Muscle layer of colon (tissue), 2 donors: ENCODE measurements at regions not wholly inside any gene's neighbourhood (a gene's known extent, or its start where the extent isn't known, plus 50 kb on each side); places are given as distances from the start of the nearest gene placed in this dataset.

Experiments used
- H3K27ac ChIP-seq: one replicate; pipeline ENCODE4 v1.7.0; 2013; ENCODE audit warnings: low read depth, mild to moderate bottlenecking, low read length, moderate library complexity
- H3K27me3 ChIP-seq, 2 donors: one replicate each; pipeline ENCODE4 v1.7.0; 2013; ENCODE audit warnings: low read length in 2 of 2, mild to moderate bottlenecking in 2 of 2; ENCODE audit not compliant: insufficient read depth in 2 of 2, control insufficient read depth in 1 of 2
- H3K36me3 ChIP-seq: one replicate; pipeline ENCODE4 v1.7.0; 2013; ENCODE audit warnings: mild to moderate bottlenecking, low read length; ENCODE audit not compliant: insufficient read depth
- H3K4me1 ChIP-seq: one replicate; pipeline ENCODE4 v1.7.0; 2013; ENCODE audit warnings: mild to moderate bottlenecking, low read length; ENCODE audit not compliant: insufficient read depth
- H3K4me3 ChIP-seq, 2 donors: one replicate each; pipeline ENCODE4 v1.7.0; 2013; ENCODE audit warnings: low read length in 2 of 2, low read depth in 1 of 2, mild to moderate bottlenecking in 1 of 2, moderate library complexity in 1 of 2
- H3K9ac ChIP-seq: one replicate; pipeline ENCODE4 v1.7.0; 2013; ENCODE audit warnings: low read length
- H3K9me3 ChIP-seq: one replicate; pipeline ENCODE4 v1.7.0; 2013; ENCODE audit warnings: mild to moderate bottlenecking, low read length
- donor health status: abdominal sarcoma.
- donor health status: Adenocarcinoma of cecum.

- Histone ChIP-seq H3K27ac (no peak overlapping the region), H3K4me1 (no peaks in the 10 kb centered on the region), H3K9me3 (no peaks in the 10 kb centered on the region), H3K4me3 (no peak overlapping the region), H3K9ac (no peak overlapping the region), H3K27me3 (no peaks in the 10 kb centered on the region), H3K36me3 (no peaks in the 10 kb centered on the region)
Measured at GRCh38 chr2:41378420-41378819, 669.4 kb upstream of the PKDCC start.

GRCh38 chr2:41379496-41380221, 668.2 kb upstream of the PKDCC start:
- no peaks in the 10 kb centered on the region for H3K27me3 ChIP-seq
- no peaks in the 10 kb centered on the region for H3K9me3 ChIP-seq
- H3K27ac ChIP-seq = no peak overlapping the region
- H3K4me1 ChIP-seq = no peaks in the 10 kb centered on the region
- no peak overlapping the region for H3K9ac ChIP-seq
- no peak overlapping the region for H3K4me3 ChIP-seq
- no peaks in the 10 kb centered on the region for H3K36me3 ChIP-seq

DNA sequence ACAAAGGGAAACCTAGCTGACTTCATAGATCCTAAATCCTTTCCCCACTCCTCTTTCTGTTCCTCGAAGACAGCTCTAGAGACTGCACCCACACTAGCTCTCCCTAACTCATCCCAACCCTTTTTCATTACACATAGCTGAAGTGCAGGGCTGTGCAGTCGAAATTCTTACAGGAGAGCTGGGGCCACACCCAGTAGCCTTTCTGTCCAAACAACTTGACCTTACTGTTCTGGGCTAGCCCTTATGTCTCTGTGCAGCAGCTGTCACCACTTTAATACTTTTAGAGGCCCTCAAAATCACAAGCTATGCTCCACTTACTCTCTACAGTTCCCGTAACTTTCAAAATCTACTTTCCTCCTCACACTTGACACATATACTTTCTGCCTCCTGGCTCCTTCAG, 666.1 kb upstream of the PKDCC start:
- Histone ChIP-seq H3K4me3 (no peak overlapping the region), H3K27me3 (no peaks in the 10 kb centered on the region), H3K36me3 (no peaks in the 10 kb centered on the region), H3K9me3 (no peaks in the 10 kb centered on the region), H3K4me1 (no peaks in the 10 kb centered on the region), H3K9ac (no peak overlapping the region), H3K27ac (no peak overlapping the region)

DNA sequence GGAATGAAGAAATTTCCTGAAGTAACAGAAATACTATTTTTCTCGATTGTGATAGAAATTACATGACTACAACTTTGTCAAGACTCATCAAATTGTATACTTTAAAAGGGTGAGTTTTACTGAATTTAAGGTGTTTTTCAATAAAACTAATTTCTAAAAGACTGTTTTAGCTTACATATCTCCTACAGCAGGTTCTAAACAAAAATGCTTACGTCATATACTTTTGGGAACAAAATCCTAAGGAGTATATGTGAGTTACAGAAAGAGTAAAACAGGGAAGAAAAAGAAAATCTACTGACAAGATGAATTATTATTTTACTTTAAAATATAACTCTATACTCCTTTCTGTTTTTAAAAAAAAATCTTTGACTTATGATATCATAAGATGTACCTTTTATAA, 660.3 kb upstream of the PKDCC start:
- Histone ChIP-seq H3K4me3 (no peak overlapping the region), H3K9ac (no peak overlapping the region), H3K4me1 (no peaks in the 10 kb centered on the region), H3K9me3 (no peaks in the 10 kb centered on the region), H3K36me3 (no peaks in the 10 kb centered on the region), H3K27ac (no peak overlapping the region), H3K27me3 (no peaks in the 10 kb centered on the region)

GRCh38 chr2:41393621-41394020, 654.2 kb upstream of the PKDCC start:
- no peaks in the 10 kb centered on the region for H3K4me1 ChIP-seq
- H3K36me3 ChIP-seq = no peaks in the 10 kb centered on the region
- H3K27me3 ChIP-seq = no peaks in the 10 kb centered on the region
- no peak overlapping the region for H3K27ac ChIP-seq
- no peaks in the 10 kb centered on the region for H3K9me3 ChIP-seq
- H3K9ac ChIP-seq = no peak overlapping the region
- no peak overlapping the region for H3K4me3 ChIP-seq

DNA sequence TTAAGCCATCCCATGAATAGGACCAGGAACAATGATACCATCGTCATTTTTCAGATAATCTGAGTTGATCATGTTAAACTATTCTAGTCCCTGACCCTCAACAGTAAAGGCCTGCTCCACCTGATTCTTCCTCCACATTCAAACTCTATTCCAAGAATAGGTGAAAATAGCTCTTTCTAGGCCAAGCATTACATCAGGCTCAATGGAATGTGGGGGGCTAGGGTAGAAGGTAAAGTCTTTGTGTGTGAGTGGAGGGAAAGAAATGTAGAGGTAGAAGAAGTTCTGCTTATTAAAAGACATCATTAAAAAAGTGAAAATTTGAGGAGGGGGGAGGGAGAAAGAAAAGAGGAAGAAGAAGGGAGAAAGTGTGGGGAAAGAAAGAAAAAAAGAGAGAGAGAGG, 653.3 kb upstream of the PKDCC start:
- no peak overlapping the region for H3K4me3 ChIP-seq
- no peaks in the 10 kb centered on the region for H3K9me3 ChIP-seq
- no peaks in the 10 kb centered on the region for H3K4me1 ChIP-seq
- H3K27me3 ChIP-seq = no peaks in the 10 kb centered on the region
- H3K36me3 ChIP-seq = no peaks in the 10 kb centered on the region
- no peak overlapping the region for H3K27ac ChIP-seq
- no peak overlapping the region for H3K9ac ChIP-seq

GRCh38 chr2:41395692-41396091, 652.1 kb upstream of the PKDCC start:
- no peaks in the 10 kb centered on the region for H3K4me1 ChIP-seq
- H3K27ac ChIP-seq = no peak overlapping the region
- no peaks in the 10 kb centered on the region for H3K9me3 ChIP-seq

DNA sequence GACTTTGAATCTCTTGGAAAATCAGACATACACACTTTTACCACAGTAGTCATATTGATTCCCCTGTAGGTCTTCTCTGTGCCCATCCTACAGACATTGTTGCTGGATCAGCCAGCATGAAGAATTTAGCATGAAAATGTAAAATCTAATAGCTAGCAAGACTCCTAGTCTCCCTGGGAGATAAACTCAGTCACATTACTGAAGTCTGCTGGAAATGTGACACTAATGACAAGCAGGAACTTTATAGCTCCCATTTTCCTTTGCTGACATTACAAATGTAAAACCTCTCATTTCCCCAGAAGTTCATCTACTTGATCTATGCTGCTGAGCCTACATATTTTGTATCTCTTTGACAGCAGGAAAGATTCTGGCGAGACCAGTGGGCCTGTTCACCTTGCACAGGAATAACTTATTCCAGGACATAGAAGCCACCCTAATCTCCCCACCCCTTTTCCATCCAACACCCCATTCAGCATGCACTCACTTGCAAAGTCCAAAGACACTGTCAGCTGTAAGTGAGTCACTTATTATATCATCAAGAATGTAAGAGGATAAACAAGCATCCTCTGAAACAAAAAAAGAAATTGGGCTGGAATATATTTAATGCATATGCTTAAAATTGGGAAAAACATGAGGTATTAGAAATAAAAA, 648.3 kb upstream of the PKDCC start:
- H3K27me3 ChIP-seq = no peaks in the 10 kb centered on the region
- H3K36me3 ChIP-seq = no peaks in the 10 kb centered on the region
- H3K9me3 ChIP-seq = no peaks in the 10 kb centered on the region
- H3K9ac ChIP-seq = no peak overlapping the region
- H3K4me1 ChIP-seq = no peaks in the 10 kb centered on the region
- H3K27ac ChIP-seq = no peak overlapping the region
- no peak overlapping the region for H3K4me3 ChIP-seq

More at GRCh38 chr2:41395692-41396091, 652.1 kb upstream of the PKDCC start:
- no peaks in the 10 kb centered on the region for H3K27me3 ChIP-seq
- no peak overlapping the region for H3K4me3 ChIP-seq
- no peaks in the 10 kb centered on the region for H3K36me3 ChIP-seq
- H3K9ac ChIP-seq = no peak overlapping the region

- Histone ChIP-seq H3K36me3 (no peaks in the 10 kb centered on the region), H3K9me3 (no peaks in the 10 kb centered on the region), H3K4me3 (no peak overlapping the region), H3K9ac (no peak overlapping the region), H3K27me3 (no peaks in the 10 kb centered on the region), H3K27ac (no peak overlapping the region), H3K4me1 (no peaks in the 10 kb centered on the region)
Measured at GRCh38 chr2:41400088-41400665, 647.6 kb upstream of the PKDCC start.

DNA sequence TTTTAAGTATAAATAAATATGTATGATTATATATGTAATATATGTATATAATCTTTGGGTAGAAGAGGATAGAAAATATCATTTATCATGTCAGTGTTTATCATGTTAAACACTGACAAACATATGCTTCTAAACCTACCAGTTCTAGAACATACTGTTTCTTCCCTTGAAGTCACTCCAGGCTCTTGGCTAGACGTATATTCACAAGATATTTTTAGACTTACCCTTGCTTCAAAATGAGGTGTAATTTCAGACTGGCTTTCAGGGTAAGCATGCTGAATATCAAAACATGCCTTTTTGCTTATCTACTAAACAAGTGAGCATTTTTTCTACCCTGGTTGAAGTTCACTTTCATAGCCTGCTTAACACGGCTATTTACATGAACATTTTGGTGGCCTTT, 642.4 kb upstream of the PKDCC start:
- Histone ChIP-seq H3K27me3 (no peaks in the 10 kb centered on the region), H3K4me1 (no peaks in the 10 kb centered on the region), H3K9ac (no peak overlapping the region), H3K36me3 (no peaks in the 10 kb centered on the region), H3K9me3 (no peaks in the 10 kb centered on the region), H3K27ac (no peak overlapping the region), H3K4me3 (no peak overlapping the region)

DNA sequence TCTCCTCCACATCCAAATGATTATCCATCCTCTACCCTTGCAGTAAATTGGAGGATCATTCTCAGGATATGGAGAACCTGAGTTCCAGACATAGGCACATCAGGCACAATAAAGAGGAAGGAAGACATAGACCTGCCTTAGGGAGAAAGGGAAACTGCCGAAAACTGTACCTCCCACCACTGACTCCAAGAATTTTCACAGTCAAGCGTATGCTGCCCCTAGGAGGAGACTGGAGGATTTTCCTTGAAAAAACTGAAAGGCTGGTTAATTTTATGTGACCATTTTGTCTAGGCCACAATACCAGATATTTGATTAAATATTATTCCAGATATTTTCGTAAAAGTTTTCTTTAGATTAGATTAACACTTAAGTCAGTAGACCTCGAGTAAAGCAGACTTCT, 638.5 kb upstream of the PKDCC start:
- no peak overlapping the region for H3K27ac ChIP-seq
- no peaks in the 10 kb centered on the region for H3K27me3 ChIP-seq
- no peaks in the 10 kb centered on the region for H3K4me1 ChIP-seq
- H3K9ac ChIP-seq = no peak overlapping the region
- no peak overlapping the region for H3K4me3 ChIP-seq
- H3K9me3 ChIP-seq = no peaks in the 10 kb centered on the region
- H3K36me3 ChIP-seq = no peaks in the 10 kb centered on the region

- H3K4me3 ChIP-seq = no peak overlapping the region
- no peak overlapping the region for H3K9ac ChIP-seq
- no peak overlapping the region for H3K27ac ChIP-seq
- H3K27me3 ChIP-seq = no peaks in the 10 kb centered on the region
- H3K4me1 ChIP-seq = no peaks in the 10 kb centered on the region
- no peaks in the 10 kb centered on the region for H3K36me3 ChIP-seq
- no peaks in the 10 kb centered on the region for H3K9me3 ChIP-seq
Measured at GRCh38 chr2:41410011-41410410, 637.8 kb upstream of the PKDCC start.
